Kidney tubule cell (primary cell): ENCODE measurements at regions not wholly inside any gene's neighbourhood (a gene's known extent, or its start where the extent isn't known, plus 50 kb on each side); places are given as distances from the start of the nearest gene placed in this dataset.
A peak's percentile ranks its signal among the peaks of the same experiment; 100 is the strongest.

Experiments
- DNase-seq: peaks from one replicate; pipeline ENCODE4 v3.0.0-alpha.2; 2018; ENCODE audit warnings: low spot score

DNA sequence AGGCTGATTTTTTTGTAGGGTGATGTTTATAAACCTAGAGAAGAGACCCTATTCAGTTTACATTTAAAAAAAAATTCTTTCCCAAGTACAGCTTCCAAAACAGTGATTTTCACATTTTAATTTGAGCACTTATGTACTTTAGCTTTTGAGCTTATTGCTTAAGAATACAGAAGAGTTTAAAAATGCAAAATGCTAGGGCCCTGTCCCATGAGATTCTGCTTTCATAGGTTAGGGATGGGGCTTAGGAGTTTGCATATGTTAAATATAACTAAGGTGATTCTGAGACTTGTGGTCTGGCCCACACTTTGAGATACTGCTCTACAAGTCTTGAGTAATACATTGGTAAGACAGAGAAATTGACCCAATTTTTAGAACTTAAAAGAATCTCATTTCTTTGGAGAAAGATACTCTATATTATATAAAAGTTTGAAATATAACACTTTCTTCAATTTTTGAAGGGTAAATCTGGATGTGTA is 137.3 kb upstream of the CWC22 start:
- no peak for DNase-seq

DNA sequence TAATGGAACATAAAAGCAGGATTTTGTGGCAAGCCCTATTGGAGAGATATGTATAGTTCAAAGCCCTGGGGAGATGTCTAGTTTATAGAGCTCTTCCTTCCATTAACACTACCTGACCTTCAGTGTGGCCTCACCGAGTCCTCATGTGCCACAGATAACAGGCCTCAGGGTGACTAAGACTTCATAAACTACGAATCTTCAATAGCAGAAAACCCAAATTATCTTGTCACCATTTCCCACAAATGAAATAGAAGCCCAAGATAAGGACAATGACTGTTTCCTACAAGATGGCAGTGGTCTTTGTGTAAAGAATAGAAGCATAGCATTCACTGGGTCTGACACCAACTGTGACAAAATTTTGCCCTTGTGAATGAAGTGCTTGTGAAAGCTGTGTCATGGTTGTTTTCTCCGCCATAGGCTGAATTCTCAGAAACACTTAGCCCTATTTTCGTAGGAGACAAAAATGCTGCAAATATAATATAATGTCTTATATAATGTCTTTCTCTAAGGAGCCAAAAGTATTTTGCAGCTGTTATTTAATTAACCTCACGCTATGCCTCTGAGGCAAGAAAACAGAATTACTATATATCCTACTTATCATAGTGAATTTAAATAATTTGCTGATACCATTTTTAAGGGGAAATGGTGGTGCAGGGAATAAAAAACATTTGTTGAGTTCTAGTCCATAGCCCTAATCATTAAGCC is 136.7 kb upstream of the CWC22 start:
- DNase-seq, result no peak

DNA sequence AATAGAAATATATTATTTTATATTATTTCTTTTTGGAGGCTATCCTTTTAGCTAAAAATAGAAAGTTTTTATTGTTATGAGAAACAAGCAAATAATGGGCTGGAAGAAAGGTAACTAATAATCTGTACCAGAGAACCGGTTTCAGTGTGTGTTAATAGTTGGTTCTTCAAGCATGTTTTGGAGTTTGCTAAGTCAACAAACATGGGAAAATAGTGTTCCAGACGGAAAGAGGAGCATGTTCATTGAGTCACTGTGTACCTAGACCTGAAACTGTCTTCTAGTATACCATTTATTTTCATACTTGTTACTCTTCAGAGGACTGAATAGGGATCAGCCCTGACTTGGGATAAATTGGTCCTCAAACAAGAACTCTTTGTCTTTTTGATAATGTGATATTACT is 134.5 kb upstream of the CWC22 start:
- no peak for DNase-seq

DNA sequence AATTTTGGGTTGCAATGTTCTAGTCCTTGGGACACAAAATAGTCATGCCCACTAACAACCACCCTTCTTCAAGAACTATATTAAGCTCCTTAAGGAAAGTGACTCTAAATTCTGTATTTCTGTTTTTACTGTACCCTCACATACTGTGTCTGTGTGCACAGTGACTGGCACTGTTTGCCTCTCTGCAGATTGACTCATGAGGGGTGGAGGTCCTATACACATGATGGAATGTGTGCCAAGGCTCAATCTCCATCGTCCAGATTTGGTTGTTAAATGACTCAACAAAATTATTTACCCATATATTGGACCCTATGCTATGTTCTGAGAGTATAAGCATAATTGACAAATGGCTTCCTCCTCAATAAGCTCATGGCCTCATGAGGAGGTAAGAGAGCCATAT is 126.6 kb upstream of the CWC22 start:
- no peak for DNase-seq

DNA sequence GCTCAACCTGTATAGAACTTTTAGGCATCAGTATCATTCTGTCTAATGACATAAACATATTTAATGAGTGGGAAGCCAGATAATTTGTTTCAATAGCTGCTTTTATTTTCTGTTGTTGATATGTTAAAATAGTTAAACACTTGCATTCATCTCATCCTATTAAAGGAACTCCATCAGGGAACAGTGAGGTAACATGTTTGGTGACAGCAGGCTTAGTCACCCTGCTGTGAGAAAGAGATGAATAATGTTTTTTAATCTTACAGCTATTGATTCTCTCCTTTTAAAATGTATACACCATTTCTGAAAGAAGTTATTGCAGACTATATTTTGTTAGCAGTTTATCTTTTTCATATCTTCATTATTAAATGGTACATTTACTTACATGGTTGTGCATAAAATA is 123.3 kb upstream of the CWC22 start:
- DNase-seq, result peak; percentile 21

DNA sequence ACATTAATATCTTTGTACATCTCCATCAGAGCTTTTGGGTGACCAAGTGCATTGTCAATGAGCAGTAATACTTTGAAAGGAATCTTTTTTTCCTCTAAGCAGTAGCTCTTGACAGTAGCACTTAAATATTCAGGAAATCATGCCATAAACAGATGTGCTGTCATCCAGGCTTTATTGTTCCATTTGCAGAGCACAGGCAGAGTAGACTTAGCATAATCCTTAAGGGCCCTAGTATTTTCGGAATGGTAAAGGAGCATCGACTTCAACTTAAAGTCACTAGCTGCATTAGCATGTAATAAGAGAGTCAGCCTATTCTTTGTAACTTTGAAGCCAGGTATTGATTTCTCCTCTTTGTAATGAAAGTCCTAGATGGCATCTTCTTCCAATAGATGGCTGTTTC is 121.8 kb upstream of the CWC22 start:
- DNase-seq, result no peak

DNA sequence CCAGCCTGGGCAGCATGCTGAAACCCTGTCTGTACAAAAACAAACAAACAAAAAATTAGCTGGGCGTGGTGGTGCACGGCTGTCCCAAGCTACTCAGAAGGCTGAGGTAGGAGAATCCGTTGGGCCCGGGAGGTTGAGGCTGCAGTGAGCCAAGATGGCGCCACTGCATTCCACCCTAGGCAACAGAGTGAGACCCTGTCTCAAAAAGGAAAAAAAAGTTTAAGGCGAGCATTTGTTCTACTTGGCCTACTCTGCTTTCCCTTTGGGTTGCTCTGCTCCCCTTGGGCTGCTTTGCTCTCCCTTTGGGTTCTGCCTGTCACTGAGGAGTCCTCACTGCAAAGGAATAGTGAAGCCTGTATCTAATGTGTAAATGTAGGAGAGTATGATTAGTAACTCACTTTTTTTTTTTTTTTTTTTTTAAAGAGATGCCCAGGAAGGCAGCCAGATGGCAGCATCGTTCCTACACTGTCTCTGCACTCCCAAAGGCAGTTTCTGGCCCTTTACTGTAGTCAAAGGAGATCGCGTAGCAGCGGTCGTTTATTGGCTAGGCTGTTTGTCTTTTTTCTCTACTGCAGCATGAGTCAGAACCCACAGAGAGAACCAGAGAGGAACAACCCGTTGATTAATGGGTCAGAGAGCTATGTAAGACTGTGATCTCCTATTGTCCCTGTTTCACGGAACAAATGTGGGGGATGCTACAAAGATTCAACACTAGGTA is 118.3 kb upstream of the CWC22 start:
- DNase-seq, result peak; percentile 92

DNA sequence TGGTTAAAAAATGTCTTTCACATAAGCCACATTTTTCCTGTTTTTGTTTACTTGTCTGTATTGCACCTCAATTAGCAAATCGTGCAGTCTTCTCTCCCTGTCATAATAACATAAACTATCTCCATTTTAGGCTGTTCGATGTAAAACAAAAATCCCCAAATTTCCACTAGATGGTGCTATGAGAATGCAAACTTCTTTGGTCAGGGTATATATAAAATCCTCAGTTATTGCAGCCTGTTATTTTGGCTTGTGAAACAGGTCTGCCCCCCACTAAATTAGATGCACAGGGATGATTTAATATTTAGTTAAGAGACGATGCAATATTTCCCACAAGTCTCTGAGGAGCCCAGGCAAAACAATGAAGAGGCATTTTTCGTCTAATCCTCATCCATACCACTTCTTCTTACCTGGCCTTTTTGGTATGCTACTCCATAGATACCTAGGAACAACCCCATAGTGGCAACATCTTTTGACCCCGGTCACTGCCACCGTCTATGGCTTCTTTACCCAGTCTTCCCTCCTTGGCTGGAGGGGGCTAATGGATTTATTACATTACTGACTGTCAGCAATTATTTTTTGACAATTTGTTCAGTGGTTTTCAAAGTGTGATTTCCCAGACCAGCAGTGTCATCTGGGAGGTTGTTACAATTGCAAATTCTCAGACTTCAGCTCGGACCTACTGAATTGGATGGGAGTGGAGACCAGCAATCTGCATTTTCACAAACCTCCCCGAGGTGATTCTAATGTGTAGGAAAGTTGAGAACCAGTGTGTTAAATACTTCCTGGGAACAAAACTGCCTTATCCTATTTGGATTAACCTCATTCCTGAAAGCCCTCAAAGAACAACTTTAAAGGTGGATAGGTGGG is 117.4 kb upstream of the CWC22 start:
- peak; percentile 62 for DNase-seq

DNA sequence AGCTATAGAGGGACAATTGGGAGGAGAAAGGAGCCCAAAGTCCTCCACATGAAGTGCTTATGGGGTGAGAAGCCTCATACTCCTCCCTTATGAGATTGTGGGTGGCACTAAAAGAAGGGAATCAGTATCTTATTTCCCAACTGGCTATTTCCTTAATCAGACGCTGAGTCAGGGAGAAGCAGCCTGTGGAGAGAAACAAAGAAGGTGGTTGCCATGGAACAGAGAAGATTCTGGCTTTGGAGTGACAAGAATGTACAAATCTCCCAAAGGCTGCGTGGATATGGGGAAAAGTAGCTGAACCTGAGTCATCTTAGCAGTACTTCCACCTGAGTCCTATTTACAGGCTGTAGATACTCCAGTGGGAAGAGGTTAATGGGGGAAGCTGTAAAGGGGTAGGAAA is 115.8 kb upstream of the CWC22 start:
- peak; percentile 72 for DNase-seq

DNA sequence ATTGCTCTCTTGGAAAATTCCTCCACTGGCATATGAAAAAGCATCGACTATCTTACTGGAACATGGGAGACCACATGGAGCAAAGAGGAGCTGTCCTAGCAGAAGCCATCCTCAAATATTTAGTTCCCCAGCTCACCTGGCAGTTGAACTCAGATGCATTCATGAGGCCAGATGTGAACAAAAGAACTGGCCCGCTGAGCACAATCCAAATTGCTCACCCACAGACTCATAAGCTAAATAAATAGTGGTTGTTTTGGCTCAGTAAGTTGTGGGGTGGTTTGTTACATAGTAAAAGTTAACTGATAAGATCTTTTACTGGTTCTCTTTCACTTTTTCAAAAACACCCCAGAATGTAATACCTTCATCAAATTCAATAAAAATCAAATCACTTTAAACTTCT is 108.6 kb upstream of the CWC22 start:
- DNase-seq, result no peak

DNA sequence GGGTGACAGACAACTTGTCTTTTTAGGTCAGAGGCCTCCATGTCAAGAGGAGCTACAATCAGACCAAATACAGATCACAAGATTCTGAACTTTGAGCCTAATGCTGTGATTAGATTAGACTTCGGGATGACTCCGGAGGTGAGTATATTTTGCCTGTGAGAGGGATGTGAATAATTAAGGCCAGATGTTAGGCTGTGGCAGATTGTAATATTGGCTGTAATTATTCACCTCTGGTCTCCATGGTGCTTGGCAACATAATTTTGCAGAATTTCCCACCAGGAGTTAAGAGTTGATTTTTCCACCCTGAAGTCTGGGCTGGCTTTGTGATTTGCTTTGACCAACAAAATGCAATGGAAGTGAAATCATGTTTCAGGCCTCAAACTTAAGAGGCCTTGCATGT is 108.2 kb upstream of the CWC22 start:
- DNase-seq, result no peak

DNA sequence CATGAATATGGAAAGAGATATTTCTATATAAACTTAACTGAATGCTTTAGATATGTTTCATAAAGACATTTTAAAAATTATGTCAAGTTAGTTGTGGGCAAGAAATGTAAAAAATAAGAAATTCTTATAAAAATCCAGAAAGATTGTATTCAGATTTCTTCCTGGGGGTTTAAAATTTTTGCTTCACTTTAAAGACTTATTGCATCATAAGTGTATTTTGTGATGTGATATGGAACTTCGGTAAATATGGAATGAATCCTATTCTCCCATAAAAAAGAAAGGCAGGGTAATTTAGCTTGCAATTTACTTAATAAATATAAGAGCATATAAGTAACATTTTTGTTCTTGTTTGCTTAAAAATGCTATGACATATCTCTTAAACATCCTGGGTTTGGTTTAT is 104.8 kb upstream of the CWC22 start:
- DNase-seq, result no peak

DNA sequence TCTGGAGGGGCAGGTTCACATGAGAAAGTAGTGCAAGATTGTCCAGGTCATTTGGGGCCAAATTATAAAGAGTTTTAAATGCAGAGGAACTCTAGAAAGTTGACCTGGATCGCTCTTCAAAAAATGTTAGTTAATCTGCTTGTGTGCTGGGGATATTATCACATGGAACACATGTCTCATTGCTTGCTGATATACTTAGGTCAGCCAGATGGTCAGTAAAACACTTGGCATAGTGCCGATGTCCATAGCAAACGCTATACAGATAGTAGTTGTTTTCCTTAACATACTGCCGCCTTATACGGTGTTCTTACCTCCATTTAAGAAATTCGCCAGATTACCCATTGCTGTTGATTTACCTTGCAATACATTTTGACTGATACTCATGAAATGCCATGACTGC is 103.4 kb upstream of the CWC22 start:
- DNase-seq, result no peak

DNA sequence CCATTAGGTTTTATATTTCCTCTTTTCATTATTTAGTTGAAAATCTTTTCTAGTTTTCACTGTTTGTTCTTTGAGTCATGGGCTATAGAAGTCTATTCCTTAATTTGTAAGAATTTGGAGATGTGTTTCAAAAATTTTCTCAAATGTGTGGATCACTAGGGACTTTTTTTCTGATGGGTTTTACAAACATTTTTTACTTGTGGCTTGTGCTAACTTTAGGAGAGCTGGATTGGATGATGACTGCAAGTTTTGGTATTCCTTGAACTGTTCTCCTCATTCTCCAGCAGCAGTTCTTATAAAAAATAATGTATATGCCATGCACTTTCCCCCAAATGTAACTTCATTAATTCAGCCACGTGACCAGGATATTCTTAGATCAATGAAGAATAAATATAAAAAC is 94.7 kb upstream of the CWC22 start:
- DNase-seq, result no peak

DNA sequence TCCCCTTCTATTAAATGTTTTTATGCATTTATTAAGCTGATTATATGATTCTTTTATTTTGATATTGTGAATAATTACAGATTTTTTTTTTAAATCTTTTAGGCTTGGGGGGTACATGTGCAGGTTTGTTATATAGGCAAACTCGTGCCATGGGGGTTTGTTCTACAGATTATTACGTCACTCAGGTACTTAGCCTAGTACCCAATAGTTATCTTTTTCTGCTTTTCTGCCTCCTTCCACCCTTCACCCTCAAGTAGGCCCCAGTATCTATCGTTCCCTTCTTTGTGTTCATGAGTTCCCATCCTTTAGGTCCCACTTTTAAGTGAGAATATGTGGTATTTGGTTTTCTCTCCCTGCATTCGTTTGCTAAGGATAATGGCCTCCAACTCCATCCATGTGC is 92.2 kb upstream of the CWC22 start:
- no peak for DNase-seq

DNA sequence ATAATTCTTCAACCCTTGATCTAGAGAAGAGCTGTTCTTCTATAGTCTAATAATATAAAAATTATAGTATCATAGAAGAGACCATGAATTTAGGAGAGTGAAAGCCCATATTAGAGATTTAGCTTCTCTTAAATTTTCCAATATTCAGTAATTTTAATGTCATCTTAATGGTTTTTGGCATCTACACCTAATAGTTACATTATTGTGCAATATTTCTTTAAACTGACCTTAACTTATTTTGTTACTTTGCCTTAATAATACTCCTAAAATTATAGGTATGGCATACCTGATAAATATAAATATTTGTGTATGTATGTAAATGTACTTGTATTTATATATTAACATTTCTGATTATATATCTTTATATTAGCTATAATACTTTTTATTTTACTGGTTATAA is 78.0 kb upstream of the CWC22 start:
- no peak for DNase-seq

DNA sequence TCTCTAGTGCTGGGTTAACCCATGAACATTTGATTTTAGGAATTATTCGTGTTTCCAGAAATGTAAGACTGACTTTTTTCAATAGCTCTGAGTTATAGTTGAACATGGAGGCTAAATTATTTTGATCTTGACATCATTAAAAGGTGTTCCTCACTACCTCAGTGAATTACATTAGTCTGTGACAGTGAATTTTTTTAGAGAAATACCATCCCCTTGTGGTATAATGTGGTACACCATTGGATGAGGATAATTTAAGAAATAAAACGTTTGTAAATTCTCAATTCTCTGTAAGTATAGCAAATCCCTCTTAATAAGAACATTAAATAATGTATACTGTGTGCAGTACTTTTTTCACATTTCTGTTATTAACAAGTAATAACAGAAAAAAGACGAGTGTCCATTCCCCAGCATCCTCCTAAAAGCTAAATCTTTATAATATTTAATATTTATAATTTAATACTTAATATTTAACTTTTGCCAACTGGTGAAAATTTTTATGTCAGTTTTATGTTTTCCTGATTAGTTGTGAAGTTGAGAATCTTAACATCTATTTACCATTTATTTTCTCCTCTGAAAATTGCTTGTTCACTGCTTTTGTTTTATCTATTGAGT is 70.3 kb upstream of the CWC22 start:
- peak; percentile 24 for DNase-seq

DNA sequence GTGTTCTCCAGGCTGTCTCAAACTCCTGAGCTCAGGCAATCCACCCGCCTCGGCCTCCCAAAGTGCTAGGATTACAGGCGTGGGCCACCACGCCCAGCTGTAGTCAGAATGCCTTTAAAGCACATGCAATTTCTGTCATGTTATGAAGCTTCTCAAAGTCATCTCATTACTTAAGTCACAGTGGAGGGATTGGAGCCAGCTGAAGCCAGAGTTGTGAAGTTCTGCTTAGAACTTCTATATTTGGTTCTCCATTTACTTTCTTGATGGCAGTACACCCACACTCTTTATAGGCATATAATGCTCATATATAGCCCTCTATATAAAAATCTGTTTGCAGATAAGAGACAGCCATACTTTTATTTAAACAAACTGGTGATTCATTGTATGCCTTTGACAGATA is 68.8 kb upstream of the CWC22 start:
- no peak for DNase-seq

DNA sequence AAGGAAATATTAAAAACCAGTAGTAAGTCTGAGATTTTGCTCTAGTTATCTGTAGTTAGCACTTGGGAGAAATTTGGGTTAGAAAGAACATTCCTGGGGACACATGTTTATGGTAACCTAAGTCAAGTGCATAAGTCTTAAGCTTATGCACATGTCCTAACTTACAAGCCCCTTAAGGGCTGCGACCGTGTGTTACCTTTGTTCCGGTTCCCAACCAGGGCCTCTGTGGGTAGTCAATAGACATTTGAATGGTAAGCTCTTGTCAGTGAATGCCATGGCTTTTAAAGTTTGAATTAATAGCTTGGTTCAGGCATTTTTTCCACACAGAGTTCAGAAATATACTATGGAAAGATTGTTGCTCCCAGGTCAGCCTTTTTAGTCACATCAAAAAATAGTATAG is 64.7 kb upstream of the CWC22 start:
- DNase-seq, result no peak

DNA sequence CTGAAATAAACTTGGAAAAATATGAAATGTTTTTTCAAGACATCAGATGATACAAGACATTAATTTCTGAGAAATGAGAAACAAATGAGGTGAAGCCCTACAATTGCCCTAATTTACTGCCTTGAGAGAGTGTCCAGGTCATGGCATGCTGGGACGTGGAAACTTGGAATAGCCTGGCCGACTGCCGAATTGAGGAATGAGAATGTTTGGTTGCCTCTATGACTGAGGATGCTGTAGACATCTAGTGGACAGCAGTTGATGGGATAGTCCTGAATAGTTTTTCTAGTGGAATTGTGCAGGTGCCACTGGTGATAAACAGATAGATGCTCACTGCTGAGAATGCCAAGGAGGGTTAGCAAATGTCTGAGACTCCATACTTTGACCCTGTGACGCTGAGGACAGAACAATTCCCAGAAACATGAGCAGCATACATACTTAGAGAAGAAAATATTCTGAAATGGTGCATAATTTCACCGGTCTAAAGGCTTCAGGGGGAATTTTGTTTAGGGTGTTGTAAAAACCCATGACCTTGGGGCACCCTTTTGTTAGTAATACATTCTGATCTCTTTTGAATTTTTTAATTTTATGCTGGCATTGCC is 56.5 kb upstream of the CWC22 start:
- DNase-seq, result no peak

DNA sequence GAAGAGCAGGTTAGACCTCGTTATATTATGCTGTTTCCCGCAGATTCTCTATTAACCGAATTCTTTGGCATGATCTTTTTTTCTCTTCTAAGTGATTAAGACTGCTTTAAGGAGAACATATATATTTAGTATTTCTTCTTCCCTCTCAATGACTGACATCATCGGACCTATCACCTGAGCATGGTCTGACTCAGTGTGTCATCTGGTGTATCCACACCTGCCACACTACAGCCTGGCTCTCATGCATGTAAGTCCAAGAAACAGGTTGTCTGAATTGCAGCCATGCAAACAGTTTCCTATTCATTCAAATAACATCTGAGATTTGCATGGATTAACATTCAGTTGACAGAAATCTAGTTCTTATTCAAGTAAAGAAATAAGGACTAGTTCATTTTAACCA is 55.1 kb upstream of the CWC22 start:
- peak; percentile 31 for DNase-seq

DNA sequence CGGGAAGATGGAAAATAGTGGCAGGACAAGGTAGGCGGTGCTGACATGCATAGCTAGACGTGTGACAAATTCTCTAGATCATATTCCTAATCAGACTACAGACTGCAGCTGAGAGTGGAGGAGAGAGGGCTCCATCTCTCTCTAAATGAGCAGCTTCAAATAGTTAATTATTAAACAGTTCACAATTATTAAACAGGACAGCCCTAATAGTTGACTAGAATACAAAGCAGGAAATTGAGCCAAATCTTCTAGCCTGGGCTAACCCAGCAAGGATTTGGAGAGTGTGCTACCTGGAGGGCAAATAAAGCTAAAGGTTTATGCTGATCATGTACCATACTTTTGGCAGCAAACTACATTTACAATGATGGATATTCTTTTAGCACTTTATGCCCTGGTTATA is 54.4 kb upstream of the CWC22 start:
- DNase-seq, result peak; percentile 15
